Stimulated activated CD4-positive, alpha-beta T cell treated with anti-CD3 and anti-CD28 coated beads, Interleukin-1b, Interleukin-23, amount 100 ng/mL, for 1 hour (primary cell): ENCODE measurements at regions not wholly inside any gene's neighbourhood (a gene's known extent, or its start where the extent isn't known, plus 50 kb on each side); places are given as distances from the start of the nearest gene placed in this dataset.

Experiments used
- DNase-seq, 2 donors: peaks; one replicate each; pipeline ENCODE4 v3.0.0-alpha.2; 2020; ENCODE audit warnings: low read depth in 2 of 2

DNA sequence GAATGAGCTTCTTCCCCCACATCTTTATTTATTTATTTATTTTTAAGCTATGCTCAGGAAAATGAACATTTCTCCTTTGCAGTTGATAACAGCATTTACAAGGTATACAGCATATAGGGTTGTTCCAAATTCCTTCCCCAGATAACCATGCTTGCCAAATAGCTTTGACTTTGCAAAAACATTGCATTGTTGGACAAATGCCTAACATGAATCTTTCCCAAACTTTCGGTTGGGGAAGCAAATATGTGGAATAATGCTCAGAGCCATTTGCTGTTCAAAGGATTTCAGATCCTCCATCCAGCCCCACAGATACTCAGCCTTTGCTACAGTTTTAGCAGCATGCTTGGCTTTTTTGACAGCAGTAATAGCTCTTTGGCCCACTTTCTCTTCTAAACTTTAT is 127.2 kb upstream of the AGA start:
- no peak for DNase-seq

DNA sequence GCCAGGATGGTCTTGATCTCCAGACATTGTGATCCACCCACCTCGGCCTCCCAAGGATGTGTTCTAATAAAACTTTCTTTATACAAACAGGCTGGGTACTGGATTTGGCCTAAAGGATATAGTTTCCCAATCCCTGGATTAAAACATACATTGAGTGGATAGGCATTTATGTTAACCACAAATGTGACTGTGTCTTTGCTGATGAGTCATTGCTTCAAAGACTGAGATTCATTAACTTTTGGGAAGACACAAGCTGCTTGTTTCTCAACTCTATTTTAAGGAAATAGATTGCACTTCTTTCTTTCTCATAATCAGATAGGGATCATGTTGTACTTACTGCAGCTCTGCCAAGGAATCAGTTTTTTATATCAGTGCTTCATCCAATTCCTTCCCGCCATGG is 131.3 kb upstream of the AGA start:
- no peak for DNase-seq

DNA sequence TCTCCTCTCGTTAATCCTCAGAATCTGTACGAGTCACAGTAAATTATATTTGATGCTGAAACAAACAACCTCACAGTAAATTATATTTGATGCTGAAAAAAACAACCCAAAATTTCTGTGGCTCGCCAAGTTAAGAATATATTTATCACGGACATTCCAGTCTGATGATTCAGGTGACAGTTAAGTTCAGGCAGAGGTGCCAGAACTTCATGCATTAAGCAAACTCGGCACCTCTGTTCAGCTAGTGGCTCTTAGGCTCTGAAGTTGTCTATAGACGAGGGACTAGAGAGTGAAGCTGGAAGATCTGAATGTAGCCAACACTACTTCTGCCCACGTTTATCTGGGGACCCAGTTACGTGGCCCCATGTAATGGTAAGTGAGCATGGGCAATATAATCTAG is 132.2 kb upstream of the AGA start:
- DNase-seq, result no peak

DNA sequence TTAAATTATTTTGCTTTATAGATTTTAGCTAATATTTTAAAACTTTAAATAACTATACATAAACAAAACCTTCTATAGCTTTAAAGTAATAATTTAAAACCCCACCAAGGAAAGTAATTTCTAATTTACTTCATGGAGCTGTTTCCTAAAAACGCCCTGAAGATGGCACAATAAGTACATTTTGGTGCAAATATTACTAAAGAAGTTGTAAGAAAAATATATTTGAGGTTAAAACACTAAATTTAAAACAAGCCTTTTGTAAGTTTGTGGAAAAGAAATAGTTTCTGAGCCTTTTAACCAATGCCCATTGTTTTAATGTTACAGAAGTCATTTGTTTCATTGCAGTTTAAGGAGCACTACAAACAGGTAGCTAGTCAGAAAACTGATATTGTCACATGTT is 137.4 kb upstream of the AGA start:
- no peak for DNase-seq

DNA sequence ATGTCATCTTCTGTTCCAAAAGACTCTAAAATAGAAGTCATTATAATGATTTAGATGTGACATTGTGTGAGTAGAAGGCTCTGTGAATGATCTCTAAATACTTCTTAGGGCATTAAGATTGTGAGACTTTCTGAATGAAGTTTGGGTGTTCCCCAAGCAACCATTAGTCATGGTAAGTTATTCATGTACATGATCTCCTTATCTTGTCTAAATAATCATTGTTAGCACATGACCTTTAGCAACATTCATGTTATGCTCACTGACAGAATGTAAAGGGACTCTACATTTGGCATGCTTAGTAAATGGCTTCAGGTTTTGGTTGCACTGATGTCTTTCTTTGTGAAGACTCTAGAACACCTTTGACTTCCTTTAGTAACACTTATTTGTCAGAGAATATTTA is 140.8 kb upstream of the AGA start:
- DNase-seq, result no peak

DNA sequence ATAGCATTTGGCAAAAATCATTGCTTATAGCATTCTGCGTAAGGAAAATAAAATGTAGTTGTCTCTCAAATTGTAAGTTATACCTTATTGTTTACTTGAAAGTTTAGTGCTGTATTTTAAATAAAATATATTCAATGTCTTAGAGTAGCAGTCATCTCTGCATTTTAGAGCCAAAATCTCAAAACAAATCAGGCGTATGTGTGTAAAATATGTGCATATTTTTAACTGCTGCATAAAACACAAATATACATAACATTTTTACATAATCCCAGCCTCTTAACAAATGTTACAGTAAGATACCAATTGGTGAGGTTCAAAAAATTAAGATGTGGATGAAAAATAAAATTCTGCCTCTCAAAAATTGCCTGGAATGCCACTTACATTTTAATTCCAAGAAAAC is 145.8 kb upstream of the AGA start:
- no peak for DNase-seq

DNA sequence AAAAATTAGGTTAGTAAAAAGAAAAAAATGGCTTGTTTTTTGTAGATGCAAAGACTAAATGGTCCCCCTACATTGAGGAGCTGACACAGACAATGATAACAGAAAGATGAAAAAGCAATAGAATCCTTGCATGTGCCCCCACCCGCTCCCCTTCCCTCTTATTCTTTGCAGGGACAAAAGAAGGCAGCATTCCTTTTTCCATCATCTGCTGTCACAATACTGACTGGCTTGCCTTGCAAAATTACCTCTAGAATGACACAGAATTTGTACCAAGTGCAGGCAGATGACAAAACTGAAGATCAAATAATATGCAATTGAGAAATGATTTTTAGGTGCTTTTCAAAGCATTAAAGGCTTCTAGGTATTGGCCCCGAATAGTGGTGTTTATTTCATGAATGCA is 153.1 kb upstream of the AGA start:
- DNase-seq, result no peak

DNA sequence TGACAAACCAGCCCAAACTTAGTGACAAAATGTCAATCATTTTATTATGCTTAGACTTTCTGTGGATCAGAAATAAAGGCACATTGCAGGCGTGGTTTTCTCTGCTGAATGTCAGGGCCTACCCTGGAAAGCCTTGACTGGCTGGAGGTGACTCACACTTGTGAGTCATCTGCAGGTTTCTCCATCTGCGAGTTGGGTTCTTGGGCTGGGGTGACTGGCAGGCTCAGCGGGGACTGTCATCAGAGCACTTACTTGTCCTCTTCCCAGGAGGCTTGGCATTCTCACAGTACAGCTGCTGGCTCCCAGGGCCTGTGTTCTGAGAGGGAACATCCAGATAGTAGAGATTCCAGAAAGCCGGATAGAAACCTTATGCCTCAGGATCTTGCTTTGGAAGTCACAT is 153.8 kb upstream of the AGA start:
- DNase-seq, result no peak

DNA sequence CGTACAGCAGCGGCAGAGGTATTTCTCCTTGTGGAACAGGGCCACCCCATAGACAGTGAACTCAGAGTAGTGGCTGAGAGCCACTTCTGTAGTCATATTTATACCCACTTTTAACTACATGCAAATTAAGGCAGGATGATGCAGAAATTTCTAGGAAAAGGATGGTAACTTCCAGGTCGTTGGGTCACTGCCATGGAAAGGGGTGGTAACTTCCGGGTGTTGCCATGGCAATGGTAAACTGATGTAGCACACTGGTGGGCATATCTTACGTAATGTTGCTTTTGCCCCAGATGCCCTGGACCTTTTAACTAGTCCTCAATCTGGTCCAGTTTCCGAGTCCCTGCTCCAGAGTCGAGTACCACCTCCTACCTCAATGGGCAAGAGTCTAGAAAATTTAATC is 154.8 kb upstream of the AGA start:
- no peak for DNase-seq

DNA sequence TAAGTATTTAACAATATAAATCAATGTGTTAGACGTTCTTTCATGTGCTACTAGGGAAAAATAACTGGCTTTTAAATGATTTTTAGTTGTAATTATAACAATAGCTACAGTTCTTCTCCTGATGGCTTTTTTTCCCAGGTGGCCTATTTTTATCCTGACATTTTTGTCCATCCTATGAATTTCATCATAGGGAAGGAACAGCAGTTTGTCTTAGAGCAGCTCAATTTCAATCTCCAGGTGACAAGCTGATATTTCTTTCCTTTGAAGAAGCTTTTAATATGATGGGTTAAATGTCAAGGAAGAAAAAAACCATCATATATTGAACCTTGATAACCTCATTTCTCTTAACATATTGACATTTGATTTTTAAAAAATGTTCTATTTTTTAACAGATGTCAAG is 163.0 kb upstream of the AGA start:
- DNase-seq, result no peak

DNA sequence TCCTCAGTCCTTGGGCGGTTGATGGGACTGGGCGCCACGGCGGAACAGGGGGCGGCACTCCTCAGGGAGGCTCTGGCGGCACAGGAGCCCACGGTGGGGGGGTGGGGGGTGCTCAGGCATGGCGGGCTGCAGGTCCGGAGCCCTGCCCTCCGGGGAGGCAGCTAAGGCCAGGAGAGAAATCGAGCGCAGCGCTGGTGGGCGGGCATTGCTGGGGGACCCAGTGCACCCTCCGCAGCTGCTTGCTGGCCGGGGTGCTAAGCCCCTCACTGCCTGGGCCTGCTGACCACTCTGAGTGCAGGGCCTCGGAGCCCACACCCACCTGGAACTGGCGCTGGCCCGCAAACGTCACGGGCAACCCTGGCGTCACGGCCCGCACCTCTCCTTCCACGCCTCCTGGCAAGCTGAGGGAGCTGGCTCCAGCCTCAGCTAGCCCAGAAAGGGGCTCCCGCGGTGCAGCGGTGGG is 164.9 kb upstream of the AGA start:
- DNase-seq, result no peak

DNA sequence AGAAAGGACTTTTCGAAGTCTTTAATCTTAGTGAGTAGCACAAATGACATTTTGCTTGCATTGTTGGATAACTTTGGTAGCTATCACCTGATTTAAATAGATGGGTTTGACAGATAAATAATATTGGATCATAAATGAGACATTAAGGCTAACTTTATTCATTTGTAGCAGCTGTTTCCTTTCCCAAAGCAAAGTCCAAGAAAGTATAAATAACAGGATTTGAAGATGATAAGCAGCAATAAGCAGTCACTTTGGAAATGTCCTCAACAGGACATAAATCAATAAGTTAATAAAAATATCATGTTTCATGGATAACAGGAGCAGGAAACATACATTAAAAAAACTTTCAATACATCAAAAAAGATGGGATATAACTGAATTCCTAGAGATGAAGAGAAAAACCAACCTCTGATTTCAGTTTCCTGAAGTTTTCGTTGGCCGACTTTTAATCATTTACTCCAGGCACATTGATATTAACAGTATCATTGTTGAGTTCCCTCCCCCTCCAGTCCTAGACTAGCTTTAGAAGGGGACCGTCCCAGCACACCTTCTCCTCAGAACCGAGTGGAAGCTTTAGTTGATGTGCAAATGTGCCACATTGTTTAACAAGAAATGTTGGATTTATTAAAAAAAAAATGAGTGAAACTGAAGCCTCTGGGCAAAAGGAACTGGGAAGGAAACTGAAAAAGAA is 169.9 kb upstream of the AGA start:
- no peak for DNase-seq

DNA sequence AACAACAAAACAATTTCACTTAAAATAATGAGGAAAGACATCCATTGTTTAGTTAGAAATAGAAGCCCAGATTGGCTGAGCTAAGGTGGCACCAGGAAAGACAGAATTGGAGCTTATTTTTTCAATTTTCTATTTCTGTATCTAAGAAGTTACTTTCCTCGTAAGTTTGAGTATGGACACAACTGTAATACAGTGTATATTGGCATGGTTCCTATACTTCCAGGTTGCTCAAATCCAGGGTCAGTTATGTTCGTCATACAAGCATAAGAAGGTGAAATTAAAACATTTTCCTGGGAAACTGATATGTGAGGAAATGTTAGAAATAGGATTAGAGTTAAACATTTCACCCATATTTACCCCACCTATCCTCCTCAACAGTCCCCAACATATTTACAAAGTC is 170.4 kb upstream of the AGA start:
- no peak for DNase-seq

DNA sequence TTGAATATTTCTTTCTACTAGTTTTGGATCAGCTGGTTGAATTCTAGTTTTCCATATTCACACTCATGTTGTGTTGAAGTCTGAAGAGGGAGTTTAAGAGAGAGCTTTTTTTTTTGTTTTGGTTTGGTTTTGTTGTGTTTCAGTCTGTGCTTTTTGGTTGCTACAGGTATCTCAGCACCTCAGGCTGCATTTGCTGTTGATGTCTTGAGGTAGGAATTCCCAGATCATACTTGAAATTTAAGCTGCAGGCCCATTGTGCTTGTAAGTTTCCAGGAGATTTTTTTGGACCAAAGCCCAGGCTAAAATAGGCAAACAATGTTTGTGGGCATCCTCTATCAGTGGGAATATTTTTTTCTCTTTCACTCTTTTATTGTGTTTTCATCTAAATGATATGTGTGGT is 190.2 kb upstream of the AGA start:
- DNase-seq, result no peak

DNA sequence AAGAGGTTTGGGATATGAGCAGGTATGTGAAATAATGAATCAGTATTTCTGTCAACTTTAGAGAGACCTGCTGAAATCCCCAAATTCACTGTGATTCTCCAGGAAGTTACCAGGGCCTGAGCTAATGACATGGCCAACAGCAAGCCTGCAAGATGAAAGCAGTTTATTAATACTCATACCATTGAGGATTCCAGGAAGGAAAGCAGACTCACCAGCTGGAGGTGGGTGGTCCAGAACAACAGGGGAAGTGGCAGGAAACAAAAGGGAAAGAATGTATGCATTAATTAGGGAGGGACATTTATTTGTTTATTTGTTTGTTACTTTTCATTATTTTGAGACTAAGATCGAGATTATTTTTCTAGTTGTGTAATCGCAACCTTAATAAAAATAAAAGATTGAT is 196.6 kb upstream of the AGA start:
- no peak for DNase-seq

DNA sequence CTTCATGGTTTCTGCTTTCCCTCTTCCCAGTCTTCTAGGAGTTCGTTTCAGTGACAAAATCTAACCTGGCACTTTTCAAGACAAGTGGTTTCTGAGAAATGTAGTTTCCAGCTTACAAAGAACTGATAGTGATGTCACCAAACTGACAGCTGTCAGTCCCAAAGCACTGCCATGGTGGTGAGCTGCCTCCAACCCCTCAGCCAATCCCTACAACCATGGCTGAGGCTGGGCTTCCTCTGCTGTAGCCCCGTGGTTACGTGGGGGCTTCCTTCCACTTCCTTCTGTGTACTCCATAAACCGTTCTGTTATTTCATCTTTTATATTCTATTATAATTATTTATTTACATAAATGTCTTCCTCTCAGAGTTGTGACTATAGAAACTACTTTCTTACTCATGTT is 198.6 kb upstream of the AGA start:
- DNase-seq, result no peak

DNA sequence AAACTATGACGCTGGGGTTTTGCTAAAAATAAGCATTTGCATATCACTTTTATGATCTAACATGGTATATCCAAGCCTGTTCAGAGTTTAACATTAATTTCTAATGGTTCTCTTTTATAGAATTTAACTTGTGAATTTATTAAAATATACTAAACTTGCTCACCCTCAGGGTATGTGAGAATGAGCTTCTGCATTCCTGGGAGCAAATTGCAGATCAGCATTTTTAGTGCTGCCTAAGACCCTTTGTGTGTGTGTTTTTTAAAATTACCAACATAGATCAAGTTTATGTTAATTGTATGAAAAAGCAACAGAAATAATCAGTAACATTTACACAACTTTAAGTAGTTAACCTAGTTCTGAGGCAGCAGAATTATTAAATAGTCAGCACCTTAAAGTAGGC is 218.0 kb upstream of the AGA start:
- DNase-seq, result no peak

DNA sequence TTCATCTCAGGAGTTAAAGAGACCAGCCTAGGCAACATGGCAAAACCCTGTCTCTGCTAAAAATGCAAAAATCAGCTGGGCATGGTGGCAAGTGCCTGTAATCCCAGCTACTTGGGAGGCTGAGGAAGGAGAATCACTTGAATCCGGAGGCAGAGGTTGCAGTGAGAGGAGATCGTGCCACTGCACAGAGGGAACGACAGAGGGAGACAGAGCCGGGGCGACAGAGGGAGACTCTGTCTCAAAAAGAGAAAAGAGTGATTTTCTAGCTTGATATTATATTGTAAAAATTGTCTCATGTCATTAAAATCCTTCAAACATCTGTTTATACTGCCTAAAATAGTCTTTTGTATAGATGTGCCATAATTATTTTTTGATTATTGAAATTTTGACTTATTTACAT is 225.4 kb upstream of the AGA start:
- no peak for DNase-seq

DNA sequence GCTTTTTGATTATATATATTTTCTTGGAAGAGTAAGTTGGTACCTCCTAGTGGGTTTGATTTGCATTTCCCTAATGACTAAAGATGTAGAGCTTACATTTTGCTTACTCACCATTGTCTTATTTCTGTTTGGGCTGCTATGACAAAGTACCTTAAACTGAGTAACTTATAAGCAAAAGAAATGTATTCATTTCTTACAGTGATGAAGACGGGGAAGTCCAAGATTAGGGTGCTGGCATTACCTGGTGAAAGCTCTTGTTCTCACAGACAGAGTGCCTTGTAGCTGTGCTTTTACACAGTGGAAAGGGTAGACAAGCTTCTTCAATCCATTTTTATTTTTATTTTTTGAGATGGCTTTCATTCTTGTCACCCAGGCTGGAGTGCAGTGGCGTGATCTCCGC is 229.2 kb upstream of the AGA start:
- no peak for DNase-seq

DNA sequence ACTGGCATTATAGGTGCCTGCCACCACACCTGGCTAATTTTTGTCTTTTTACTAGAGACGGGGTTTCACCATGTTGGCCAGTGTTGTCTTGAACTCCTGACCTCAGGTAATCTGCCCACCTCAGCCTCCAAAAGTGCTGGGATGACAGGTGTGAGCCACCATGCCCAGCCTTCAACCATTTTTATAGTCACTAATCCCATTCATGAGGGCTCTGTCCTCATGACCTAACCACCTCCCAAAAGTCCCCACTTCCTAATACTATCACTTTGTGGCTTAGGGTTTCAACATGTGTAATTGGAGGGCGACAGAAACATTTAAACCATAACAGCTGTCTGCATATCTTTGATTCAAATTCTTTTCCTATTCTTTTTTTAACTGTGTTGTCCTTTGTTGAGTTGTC is 229.6 kb upstream of the AGA start:
- DNase-seq, result no peak

DNA sequence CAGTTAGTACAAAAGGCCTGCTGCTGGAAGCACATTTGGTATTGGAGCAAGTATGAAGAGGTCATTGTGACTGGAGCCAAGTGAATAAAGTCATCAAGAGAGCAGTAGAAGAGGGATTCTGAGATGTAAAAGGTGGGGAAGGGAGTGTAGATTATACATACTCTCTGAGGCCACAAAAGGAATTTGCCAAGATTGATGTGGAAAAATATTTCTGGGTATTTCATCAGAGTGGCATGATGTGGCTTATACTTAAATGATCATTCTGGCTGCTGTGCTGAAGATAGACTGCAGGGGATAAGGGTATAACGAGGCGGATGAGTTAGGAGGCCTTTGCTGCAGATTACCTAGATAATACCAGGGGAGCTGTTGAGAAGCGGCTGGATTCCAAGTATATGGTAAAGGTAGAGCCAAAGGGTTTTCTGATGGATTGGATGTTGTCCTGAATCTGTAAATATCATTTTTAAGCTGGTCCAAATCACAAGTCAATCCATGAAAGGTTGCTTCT is 231.8 kb upstream of the AGA start:
- no peak for DNase-seq

DNA sequence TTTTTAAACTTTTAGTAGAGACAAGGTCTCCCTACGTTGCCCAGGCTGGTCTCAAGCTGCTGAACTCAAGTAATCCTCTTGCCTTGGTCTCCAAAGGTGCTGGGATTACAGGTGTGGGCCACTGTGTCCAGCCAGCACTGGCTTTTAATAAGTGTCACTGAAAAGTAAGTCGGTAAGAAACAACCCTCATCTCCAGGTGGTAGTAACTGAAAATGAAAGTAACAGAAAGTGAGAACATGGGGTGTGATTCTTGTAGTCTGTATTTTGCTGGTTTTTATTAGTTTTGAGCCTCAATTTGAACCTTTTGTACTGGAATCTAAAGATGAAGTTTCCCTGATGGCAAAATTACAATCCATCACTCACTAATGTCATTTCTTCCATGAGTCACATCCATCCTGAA is 238.1 kb upstream of the AGA start:
- DNase-seq, result no peak

DNA sequence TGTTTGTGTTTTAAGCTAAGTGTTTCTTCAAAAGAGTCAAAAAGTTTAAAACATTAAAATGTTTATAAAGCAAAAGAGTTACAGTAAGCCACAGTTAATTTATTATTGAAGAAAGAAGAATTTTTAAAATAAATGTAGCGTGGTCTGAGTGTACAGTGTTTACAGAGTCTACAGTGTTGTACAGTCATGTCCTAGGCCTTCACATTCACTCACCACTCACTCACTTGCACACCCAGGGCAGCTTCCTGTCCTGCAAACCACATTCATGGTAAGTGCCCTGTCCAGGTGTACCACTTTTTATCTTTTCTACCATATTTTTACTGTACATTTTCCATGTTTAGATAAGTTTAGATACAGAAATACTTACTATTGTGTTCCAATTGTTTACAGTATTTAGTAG is 239.7 kb upstream of the AGA start:
- no peak for DNase-seq

DNA sequence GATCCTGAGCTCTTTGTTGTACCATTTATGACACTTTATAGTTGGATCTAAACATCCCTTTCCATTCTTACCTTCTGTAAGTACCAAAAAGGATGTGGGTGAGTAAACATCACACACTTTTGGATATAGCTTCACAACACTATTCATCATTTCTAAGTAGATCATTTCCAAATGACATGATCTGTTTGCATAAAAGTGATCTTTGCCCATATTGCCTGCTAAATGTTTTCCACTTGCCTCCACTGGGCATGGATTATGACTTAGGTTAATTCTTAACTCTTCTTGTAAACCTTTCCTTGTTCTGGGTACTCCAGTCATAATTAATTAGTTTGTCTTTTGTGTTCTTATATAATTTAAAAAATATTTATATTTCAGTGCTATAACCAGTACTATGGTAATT is 244.9 kb upstream of the AGA start:
- DNase-seq, result no peak
